IPS DF 19.7 (cell line): ENCODE measurements at regions not wholly inside any gene's neighbourhood (a gene's known extent, or its start where the extent isn't known, plus 50 kb on each side); places are given as distances from the start of the nearest gene placed in this dataset.

Source experiments
- DNase-seq: peaks from one replicate; pipeline ENCODE4 v3.0.0-alpha.2; 2013; ENCODE audit warnings: low read depth, low spot score

DNA sequence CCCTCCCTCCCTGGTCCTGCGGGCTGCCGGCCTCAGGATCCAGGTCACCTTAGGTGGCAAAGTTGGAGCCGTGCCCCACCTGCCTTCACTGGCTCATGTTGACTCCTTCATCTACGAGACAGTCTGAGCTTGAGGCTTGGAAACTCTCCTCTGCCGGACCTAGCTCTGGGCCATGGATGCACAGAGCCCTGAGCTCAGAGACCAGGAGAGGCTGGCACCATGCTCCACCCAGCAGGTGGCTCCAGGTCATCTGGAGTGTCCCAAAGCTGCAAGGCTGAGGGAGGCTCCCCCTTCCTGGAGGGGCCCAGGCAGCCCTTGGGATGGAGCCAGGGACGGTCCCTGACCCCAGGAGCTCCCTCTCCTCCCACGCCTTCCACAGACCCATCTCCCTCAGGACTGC, 81.3 kb downstream of the PDGFA start:
- DNase-seq = no peak

DNA sequence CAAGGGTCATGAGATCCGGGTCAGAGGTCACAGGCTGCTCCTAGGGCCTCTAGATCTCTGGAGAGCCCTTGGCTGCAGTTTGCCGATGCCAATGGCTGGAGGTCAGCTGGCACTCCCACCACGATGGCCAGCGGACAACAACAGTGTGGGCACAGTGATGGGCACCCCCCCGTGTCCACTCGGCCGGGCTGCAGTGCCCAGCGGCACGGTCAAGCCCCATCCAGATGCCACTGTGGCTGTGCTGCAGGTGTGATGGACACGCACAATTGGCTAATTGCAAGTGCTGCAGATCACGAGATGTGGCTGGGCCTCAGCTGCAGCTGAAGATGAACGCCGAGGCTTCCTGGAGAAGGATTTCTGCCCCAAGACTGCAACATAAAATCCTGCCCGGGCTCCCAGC, 80.7 kb downstream of the PDGFA start:
- no peak for DNase-seq

DNA sequence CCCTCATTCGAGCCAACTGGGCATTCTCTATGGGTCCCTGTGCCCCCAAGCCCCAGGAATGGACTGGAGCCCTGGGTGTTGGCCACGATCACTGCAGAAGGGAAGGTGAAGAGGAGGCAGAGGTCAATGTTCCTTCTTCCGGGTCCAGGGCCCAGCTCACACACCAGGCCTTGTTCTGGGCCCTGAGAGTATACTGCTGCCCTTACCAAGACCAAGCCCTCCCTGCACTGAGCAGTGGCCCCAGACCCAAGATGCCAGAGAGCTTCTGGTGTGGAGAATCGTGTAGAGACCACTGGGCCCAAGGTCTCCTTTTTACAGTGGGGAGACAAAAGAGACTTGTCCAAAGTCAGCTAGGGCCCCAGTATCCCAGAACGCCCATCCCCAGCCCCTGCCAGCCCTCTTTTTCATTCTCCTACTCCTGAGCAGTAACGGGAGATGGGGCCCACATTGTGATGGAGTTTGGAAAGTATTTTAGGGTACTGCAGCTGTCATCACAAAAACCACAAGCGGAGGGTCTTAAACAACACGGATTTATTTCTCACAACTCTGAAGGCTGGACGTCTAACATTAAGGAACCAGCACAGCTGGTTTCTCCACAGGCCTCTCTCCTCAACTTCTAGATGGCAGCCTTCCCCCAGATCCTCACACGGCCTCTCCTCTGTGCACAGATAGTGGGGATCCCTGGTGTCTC, 79.4 kb downstream of the PDGFA start:
- DNase-seq = no peak

DNA sequence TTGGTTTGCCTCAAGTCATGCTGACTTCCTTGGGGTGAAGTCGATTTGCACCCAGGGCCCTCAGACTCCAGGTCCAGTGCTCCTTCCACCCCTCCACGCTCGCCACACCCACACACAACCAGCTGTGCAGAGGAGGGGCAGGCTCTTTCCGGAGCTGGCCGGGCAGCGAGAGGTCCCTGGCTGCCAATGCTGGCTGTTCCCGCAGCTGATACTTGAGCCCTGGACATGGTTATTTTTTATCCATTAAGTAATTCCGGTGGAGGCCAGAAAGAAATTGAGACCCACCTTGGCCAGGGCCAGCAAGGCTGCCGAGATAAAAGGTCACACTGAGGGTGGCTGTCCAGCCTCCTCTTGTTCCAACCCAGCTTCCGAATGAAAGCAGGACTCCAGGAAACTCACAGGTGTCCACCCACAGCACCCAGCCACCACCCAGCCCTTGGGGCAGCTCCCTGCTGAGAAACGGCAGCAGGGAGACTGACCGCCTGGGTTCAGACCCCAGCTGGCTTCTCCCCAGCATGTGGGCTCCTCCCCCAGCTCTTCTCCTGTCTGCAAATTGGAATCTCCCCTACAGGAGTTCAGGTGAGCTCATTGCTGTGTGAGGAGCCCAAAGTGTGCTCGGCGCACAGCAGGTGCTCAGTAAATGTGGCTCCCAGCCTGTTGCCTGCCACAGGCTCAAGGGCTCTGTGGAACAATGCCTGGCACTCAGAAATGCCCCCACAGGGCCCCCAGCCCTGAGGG, 77.8 kb downstream of the PDGFA start:
- no peak for DNase-seq

DNA sequence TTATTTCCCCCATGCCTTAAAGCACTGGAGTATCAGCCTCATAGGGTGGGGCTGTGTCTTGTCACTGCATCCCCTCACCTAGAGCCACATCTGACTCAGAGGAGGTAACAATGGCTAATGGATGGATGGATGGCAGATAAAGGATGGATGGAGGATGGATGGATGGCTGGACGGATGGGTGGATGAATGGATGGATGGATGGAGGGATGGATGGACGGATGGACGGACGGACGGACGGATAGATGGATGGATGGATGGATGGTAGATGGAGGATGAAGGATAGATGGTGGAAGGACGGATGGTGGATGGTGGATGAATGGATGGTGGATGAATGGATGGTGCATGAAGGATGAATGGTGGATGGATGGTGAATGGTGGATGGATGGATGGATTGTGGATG, 77.2 kb downstream of the PDGFA start:
- no peak for DNase-seq

DNA sequence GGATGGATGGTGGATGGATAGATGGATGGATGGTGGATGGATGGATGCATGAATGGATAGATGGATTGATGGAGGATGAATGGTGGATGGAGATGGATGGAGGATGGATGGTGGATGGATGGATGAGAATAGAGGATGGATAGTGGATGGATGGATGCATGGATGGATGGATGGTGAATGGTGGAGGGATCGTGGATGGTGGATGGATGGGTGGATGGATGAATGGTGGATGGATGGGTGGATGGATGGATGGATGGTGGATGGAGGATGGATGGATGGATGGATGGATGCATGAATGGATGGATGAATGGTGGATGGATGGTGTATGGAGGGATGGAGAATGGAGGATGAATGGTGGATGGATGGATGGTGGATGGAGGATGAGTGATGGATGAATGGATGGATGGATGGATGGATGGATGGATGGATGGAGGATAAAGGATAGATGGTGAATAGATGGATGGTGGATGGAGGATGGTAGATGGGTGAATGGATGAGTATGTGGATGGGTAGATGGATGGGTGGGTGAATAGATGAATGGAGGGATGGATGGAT, 76.3 kb downstream of the PDGFA start:
- no peak for DNase-seq

DNA sequence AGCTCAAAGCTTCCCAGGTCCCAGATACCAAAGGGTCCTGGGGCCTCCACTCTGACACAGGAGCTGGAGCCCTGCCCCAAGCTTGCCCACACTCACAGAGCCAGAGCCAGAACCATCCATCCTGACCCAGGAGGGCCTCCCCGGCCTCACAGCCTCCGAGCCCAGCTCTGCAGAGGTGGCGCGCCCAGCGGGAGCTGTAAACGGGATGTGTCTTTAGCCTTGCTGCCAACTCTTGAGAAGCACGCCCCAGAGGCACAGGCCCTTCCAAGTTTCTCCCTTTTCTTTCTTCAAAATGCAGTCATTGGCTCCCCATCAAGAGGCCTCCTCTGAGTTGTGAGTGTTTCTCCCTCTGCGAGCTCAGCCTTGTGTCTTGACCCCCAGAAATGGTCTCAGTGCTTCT, 75.0 kb downstream of the PDGFA start:
- no peak for DNase-seq

DNA sequence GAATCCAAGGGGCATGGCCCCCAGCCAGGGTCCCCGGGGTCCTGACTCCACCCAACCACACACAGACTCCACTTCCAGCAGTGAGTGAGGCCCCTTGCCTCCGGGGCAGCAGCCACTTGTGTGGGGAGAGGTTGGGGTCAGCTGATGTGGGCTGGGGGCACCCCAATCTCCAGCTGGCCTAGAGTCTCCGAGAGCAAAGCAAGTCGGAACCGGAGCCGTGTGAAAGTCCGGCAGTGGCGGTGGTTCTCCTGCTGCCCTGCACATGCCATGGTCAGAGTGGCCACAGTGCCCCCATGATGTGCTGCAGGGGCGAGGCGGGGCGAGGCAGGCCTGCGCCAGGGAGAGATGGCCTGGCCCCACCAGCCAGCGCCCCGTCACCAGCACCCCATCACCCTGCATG, 74.6 kb downstream of the PDGFA start:
- DNase-seq = no peak

DNA sequence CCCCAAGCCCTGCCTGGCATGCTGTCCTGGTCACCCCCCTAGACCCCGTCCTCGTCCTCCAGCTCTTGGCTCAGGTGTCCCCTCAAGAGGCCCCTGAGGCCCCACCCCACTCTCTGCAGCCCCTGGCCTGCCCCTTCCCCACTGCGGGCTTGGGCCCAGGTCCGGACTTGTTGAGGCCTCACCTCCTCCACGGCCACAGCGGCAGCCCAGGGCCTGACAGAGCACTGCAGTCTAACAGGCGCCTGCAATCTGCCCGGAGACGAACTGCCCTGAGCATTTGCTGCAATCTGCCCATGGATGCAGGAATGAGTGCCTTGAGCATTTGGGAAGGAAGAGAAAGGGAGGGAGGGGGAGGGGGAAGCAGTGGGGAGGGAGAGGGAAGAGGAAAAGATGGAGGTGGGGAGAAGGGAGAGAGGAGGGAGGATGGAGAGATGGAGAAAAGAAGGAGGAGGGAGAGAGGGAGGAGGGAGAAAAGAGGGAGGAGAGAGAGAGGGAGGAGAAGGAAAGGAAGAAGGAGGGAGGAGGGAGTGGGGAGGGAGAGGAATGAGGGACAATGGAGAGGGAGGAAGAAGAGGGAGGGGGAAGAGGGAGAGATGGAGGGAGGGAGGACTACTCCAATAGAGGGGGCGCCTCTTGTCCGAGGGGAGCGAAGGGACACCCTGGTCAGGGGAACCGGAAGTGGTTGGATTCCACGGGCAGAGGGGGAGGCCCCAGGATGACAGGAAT, 73.9 kb downstream of the PDGFA start:
- no peak for DNase-seq

DNA sequence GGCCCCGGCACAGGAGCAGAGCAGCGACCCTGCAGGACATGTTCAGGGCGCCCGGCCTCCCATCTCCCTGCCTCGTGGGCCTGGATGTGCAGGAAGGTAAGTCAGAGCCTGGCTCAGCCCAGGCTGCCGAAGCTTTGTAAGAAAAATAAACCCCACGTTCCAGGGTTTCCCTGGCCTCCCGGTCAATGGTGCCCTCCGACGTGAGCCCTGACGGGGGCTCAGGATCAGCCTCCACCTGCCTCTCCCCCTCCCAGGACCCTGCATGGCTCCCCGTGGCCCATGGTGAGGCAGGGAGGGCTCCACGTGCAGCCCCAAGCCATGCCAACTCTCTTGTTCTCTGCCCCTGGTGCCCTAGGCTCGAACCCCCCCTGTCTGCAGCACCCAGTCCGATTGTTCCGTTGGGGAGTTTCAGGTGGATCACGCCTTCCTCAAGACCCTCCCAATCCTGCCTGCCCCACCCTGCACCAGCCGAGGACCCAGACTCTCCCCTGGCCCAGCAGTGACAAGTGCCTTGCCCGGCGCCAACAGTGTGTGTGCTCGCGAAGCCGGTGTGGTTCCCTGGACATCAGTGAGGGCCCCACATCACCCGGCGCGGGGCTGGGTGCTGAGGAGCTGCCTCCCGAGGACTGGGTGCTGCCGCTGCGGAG, 73.2 kb downstream of the PDGFA start:
- no peak for DNase-seq
